ENCODE measurements at regions not wholly inside any gene's neighbourhood (a gene's known extent, or its start where the extent isn't known, plus 50 kb on each side); places are given as distances from the start of the nearest gene placed in this dataset.

- H3K4ac ChIP-seq (ENCODE audit: low read depth, low read length), result no peak overlapping the region
- BruUV-seq (replicated peaks), result no TSS peak
- H3K9me3 ChIP-seq (ENCODE audit: control insufficient read depth, insufficient read depth, low read length), result 0 out of 2 replicates have a peak, but pooled peaks cover 3% of the 10 kb centered on the region
- no peak overlapping the region for H3K56ac ChIP-seq (ENCODE audit: extremely low read depth, insufficient read depth, low read length)
- no peak overlapping the region for H3K9ac ChIP-seq (ENCODE audit: low read depth, low read length)
- in situ Hi-C loops (cut with MboI; ENCODE audit: low sequenced_read_pairs), result no loop called here
- ATAC-seq (ENCODE audit: low read depth), result no peak
- ChIA-PET POLR2A (ENCODE audit: unreplicated experiment) (no interaction called here), CTCF (no interaction called here)
- no peak overlapping the region for H2AFZ ChIP-seq (replicated peaks; ENCODE audit: low read length, poor library complexity)
- TF ChIP-seq CHD1 (IDR thresholded peaks at IDR 0.05; ENCODE audit: low read depth, low read length) (no peak), MAZ (IDR thresholded peaks at IDR 0.05; ENCODE audit: borderline replicate concordance, low read depth, low read length) (no peak), CEBPB (IDR thresholded peaks at IDR 0.05; ENCODE audit: low read depth, low read length) (no peak), ELK1 (IDR thresholded peaks at IDR 0.05; ENCODE audit: borderline replicate concordance, low read depth, low read length) (no peak), SMC3 (IDR thresholded peaks at IDR 0.05; ENCODE audit: low read depth, low read length) (no peak), RAD21 (IDR thresholded peaks at IDR 0.05; ENCODE audit: low read length) (no peak), POLR2A (IDR thresholded peaks at IDR 0.05; ENCODE audit: low read depth, low read length) (no peak), FOS (IDR thresholded peaks at IDR 0.05; ENCODE audit: low read depth, low read length) (no peak), NFE2L2 (IDR thresholded peaks at IDR 0.05; ENCODE audit: low read depth, low read length) (no peak), RCOR1 (IDR thresholded peaks at IDR 0.05; ENCODE audit: insufficient replicate concordance, low read length) (no peak), MAFK (IDR thresholded peaks at IDR 0.05; ENCODE audit: low read depth, low read length) (no peak), CTCF (conservative IDR thresholded peaks at IDR 0.05; ENCODE audit: low read depth, low read length) (no peak), MXI1 (IDR thresholded peaks at IDR 0.05; ENCODE audit: borderline replicate concordance, low read depth, low read length) (no peak), RFX5 (IDR thresholded peaks at IDR 0.05; ENCODE audit: low read depth, low read length) (no peak), USF2 (IDR thresholded peaks at IDR 0.05; ENCODE audit: low read depth, low read length) (no peak)
- H3K27me3 ChIP-seq (ENCODE audit: control insufficient read depth, insufficient read depth, low read length), result no peaks in the 10 kb centered on the region
- H2BK20ac ChIP-seq (ENCODE audit: low read depth, low read length), result peak overlapping the region; percentile 81
- no peak overlapping the region for H2AK5ac ChIP-seq (ENCODE audit: low read depth, low read length)
- H3K9me1 ChIP-seq (ENCODE audit: insufficient read depth, low read length), result peaks cover 4% of the 10 kb centered on the region; the same call in 1 of the 2 replicates
- no peak overlapping the region; the same call in 1 of the 2 replicates for H4K91ac ChIP-seq (ENCODE audit: insufficient read depth, low read depth, low read length)
- intact Hi-C loops (cut with micrococcal nuclease), result no loop called here
- H3K36me3 ChIP-seq (ENCODE audit: control insufficient read depth, insufficient read depth, low read length), result no peaks in the 10 kb centered on the region
- no peak overlapping the region; the same call in 2 of the 3 replicates for H2BK15ac ChIP-seq (ENCODE audit: low read depth, low read length)
- no peaks in the 10 kb centered on the region for H3K79me1 ChIP-seq (ENCODE audit: low read depth in 1 of 2, low read length in 2 of 2)
- H3K18ac ChIP-seq (ENCODE audit: low read depth, low read length), result peak overlapping the region; percentile 64; the same call in 1 of the 2 replicates
- no peak overlapping the region for H3K23ac ChIP-seq (ENCODE audit: low read depth, low read length)
- H4K5ac ChIP-seq (ENCODE audit: low read depth, low read length), result peak overlapping the region; percentile 4; the same call in 1 of the 2 replicates
- no peak overlapping the region for H3K4me3 ChIP-seq (ENCODE audit: insufficient read depth, low read depth, low read length)
- no peak for DNase-seq
- H3K4me2 ChIP-seq (ENCODE audit: low read depth, low read length), result no peak overlapping the region
- H3K27ac ChIP-seq (ENCODE audit: insufficient read depth, low read length), result no peak overlapping the region
- no CpG with 5 or more reads among the region's 2 CpGs for WGBS, 2 experiments (ENCODE audit: extremely low coverage in 2 of 2, insufficient read length in 1 of 2)
- dilution Hi-C loops (cut with HindIII; ENCODE audit: low sequenced_read_pairs, unreplicated experiment), result no loop called here
- no peak overlapping the region; a peak in 1 of 4 replicates for H4K8ac ChIP-seq (ENCODE audit: low read depth in 2 of 2, low read length in 2 of 2)
- H2AK9ac ChIP-seq (replicated peaks; ENCODE audit: low read depth, low read length, poor library complexity), result no peak overlapping the region
- H2BK120ac ChIP-seq (ENCODE audit: low read depth, low read length), result 0 out of 2 replicates have a peak overlapping the region, but pooled peaks have one; percentile 23
- peaks cover 6% of the 10 kb centered on the region for H3K4me1 ChIP-seq (ENCODE audit: control insufficient read depth, insufficient read depth, low read length)
- peak overlapping the region; percentile 35; the same call in 1 of the 2 replicates for H3K14ac ChIP-seq (replicated peaks; ENCODE audit: low read depth, low read length)
- peak overlapping the region; percentile 61 for H2BK5ac ChIP-seq (ENCODE audit: low read depth, low read length, poor library complexity, severe bottlenecking)
- H4K20me1 ChIP-seq (ENCODE audit: insufficient read depth, low read length), result no peaks in the 10 kb centered on the region
Observed at GRCh38 chr16:66082424-66082823, 284.1 kb upstream of the CDH5 start.
